Superior temporal gyrus (tissue), 1 donor: ENCODE measurements at regions not wholly inside any gene's neighbourhood (a gene's known extent, or its start where the extent isn't known, plus 50 kb on each side); places are given as distances from the start of the nearest gene placed in this dataset.
"Not testable (repeated sequence)": the region's sequence is repeated elsewhere in the genome, so short reads cannot be mapped to it uniquely, and the experiment has no call there.

ENCODE experiments used
- DNase-seq: peaks from one replicate; pipeline ENCODE4 v3.0.0-alpha.2; 2016; ENCODE audit errors: extremely low spot score

GRCh38 chr5:29186380-29186779, 2007.1 kb upstream of the CDH6 start:
- DNase-seq: not testable (repeated sequence)

- DNase-seq: no peak
Measured at GRCh38 chr5:29185558-29185957, 2007.9 kb upstream of the CDH6 start.

GRCh38 chr5:29175774-29176173, 2017.7 kb upstream of the CDH6 start:
- no peak for DNase-seq

- DNase-seq: no peak
Measured at GRCh38 chr5:29170599-29170998, 2022.9 kb upstream of the CDH6 start.

- no peak for DNase-seq
Measured at GRCh38 chr5:29169886-29170285, 2023.6 kb upstream of the CDH6 start.

DNA sequence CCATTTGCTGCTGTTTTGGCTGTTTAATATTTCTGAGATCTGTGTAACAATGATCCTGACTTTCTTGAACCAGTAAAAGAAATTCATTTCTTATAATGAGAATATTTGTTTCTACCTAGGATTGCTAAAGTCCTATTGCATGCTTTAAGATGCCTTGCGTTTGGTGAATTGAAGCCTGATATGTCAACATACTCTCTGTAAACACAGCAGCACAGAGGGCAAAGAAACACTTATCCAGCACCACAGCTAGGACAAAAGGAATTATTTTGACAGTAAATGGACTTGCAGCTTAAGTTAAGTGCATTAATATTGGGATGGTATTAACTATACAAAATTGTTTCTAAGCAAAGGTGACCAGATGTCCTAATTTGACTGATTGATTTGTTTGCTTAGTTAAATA, 2031.2 kb upstream of the CDH6 start:
- DNase-seq: no peak

- DNase-seq: no peak
Measured at GRCh38 chr5:29161399-29162291, 2031.8 kb upstream of the CDH6 start.

DNA sequence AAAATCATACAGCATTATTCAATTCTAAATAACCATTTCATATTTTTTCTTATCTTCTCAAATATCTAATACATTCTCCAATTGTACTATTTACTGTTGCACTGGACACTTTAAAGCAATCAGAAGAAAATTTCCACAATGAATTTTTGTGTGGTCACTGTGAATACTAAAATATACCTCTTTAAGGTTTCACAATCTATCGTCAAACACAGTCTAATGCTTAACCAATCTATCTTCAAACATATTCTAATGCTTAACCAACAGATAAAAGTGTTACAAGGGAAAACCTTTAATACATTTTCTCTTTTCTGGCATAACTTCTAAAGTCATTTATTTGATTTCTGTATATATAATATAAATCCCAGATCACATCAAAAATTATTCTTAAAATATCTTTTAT, 2035.5 kb upstream of the CDH6 start:
- no peak for DNase-seq

DNA sequence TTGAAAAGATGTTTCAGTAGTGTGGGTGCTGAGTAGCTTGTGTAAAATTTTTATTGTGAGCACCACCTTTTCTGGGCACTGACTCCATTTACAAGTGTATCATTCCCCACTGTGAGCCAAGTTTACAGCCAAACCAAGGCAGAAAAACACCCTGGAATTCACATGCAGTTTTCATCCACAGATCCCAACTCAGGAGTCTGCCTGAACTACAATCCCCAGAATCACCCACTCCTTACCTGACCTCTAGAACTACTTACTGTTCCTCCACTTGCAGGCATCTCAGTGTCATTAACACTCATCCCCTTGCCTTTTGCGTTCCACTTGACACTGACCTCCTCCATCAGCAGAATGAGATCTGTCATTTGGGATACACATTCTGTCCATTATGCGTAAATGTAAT, 2042.6 kb upstream of the CDH6 start:
- DNase-seq: no peak

DNA sequence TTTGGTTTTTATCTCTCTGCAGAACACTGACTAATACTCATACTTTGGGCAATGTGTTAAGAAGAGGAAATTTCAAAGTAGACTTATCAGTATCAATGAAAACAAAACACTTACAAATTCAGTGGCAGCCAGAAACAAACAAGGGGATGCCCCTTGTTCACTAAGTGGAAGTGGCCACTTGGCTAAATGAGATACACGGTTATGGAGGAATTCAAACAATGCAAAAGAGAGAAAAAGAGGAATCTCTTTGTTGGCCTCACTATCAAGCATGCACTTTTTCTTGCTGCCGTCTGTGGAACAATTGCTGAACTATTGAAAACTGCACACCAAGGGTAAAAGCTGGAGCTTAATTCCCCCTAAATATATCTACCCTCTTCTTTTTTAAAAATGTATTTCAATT, 2044.9 kb upstream of the CDH6 start:
- DNase-seq: no peak

DNA sequence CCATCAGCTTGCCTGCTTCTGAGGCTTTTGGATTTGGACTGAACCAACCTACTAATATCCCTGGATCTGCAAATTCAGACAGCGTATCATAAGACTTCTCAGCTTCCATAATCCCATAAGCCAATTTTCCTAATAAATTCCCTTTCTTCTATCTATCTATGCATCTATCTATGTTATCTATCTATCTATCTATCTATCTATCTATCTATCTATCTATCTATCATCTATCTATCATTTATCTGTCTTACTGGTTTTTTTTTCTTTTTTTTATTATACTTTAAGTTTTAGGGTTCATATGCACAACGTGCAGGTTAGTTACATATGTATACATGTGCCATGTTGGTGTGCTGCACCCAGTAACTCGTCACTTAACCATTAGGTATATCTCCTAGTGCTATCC, 2045.4 kb upstream of the CDH6 start:
- DNase-seq: no peak

DNA sequence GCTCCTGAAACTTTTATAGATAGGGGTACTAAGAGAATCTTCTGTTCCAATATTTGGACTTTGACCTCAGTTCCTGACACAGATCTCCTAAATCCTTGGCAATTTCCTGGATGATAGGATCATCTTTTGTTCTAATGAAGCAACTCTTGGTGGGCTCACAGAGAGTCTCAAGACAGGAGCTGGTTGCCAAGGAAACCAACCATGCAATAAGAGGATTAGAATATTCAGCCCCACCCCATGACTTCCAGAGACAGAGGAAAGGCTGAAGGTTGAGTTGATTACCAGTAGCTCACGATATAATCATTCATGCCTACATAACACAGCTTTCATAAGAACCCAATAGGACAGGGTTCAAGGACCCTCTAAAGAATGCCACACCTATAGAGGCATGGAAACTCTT, 2050.2 kb upstream of the CDH6 start:
- no peak for DNase-seq

- no peak for DNase-seq
Measured at GRCh38 chr5:29134418-29134817, 2059.1 kb upstream of the CDH6 start.

DNA sequence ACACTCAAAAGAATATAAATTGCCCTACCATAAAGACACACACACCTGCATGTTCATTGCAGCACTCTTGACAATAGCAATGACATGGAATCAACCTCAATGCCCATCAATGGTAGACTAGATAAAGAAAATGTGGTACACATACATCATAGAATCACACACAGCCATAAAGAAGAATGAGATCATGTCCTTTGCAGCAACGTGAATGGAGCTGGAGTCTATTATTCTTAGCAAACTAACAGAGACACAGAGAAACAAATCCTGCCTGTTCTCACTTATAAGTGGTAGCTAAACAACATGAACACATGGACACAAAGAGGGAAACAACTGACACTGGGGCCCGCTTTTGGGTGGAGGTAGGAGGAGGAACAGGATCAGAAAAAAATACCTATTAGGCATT, 2062.2 kb upstream of the CDH6 start:
- DNase-seq: no peak

DNA sequence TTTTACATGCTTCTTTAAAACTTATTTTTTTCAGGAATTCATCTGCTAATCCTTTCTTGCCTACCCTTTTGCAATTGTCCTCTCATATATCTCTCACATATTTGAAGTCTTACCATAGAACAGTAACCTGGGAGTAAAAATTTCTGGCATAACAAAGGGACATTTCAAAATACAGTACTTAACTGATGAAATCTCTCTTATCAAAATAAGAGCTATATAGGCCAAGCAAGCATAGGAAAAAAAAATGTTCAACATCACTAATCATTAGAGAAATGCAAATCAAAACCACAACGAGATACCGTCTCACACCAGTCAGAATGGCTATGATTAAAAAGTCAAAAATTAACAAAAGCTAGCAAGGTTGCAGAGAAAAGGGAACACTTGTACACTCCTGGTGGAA, 2062.7 kb upstream of the CDH6 start:
- no peak for DNase-seq

GRCh38 chr5:29127524-29128156, 2065.8 kb upstream of the CDH6 start:
- DNase-seq: not testable (repeated sequence)

DNA sequence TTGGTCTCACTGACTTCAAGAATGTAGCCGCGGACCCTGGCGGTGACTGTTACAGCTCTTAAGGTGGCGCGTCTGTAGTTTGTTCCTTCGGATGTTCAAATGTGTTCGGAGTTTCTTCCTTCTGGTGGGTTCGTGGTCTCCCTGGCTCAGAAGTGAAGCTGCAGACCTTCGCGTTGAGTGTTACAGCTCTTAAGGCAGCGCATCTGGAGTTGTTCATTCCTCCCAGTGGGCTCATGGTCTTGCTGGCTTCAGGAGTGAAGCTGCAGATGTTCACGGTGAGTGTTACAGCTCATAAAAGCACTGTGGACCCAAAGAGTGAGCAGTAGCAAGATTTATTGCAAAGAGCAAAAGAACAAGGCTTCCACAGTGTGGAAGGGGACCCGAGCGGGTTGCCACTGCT, 2067.0 kb upstream of the CDH6 start:
- not testable (repeated sequence) for DNase-seq

DNA sequence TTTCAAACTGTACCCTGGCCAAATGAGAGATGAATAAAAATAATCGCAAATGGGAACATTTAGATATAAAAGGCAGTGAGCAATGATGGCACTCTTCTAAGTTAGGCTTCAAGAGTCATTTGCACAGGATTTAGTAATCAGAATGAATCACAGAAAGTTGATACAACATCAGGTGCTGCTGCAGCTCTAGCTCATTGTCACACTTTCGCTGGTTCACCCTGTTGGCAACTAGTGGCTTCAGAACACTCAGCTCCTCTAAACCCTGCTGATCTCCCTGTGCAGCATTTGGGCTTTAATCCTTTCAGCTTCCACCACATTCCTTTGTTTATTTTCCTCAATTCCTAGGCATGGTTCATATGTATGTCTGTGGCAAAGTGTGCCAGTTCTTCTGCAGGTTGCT, 2071.2 kb upstream of the CDH6 start:
- DNase-seq: no peak

DNA sequence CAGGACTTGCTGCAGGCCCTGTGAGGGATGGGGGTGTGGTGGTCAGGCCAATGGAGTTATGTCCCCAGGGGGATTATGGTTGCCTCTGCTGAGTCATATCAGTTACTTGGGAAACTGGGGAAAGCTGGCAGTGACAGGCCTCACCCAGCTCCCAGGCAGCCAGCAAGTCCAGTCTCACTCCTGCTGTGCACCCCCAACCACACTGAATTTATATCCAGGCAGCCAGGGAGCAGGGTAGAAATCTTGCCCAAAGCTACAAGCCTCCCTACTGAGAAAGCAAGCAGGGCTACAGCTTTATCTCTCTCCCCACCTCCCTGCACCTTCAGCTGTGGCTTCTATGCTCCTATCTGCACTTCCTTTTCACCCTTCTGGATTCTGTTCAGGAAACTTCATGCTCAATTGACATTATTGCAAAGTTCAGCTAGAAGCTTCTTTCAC, 2076.0 kb upstream of the CDH9 start:
- no peak for DNase-seq

GRCh38 chr5:29113516-29113915, 2075.1 kb upstream of the CDH9 start:
- no peak for DNase-seq

DNA sequence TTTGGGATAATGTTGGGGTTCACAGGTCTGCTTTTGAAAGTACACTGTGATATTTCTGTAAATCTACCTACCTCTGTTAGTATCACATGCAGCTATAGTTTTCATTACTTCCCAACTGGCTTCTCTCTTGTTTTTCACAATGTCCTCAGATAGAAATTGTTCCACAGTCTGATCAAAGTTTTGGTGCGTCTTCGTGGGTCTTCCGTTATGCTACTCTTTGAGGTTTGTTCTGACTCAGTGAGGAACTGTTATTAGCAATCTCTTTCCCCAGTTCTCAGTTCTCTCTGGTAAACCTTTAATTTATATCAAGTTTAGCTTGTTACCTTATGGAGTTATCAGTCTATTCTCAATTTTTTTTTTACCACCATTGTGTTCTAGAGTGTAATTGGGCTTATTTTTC, 2061.2 kb upstream of the CDH9 start:
- no peak for DNase-seq

DNA sequence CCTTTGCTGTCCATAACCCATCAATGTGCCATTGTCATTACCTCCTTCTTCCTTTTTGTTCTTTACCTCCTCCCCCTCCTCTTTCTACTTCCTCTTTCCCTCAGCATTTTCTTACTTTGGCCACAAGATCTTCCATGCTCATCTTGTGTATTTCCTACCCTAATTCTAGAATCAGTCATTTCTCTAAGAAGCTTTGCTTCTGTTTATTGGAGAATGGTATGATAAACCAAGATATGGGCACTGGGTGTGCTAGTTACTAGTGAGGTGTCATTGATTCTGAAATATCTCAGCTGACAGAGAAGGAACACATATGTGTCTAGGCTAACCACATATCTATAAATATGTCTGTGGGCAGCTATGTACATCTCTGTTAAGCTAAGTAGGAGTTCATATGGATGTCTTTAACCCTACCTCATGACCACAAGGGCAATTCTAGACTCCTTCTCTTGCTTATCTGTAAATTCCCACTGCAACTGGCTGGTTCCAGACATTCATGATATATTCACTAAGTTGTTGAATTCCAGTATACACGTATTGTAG, 2051.3 kb upstream of the CDH9 start:
- DNase-seq: no peak

DNA sequence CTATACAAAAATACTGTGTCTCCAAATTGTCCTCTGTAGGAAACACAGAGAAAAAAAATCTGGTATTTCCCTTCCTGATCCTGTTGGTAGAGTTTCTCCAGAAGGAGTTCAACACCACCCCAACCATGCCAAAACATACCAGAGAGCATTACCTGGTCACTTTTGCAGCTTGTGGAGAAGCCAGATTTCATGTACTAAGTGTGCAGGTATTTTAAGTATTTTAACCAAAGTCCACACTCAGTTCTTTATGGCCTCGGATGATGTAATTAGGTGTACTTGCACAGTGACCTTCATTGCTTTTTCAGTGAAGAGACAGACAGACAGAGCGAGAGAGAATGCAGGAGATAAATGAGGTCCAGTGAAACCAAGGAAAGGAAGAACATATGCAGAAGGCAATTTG, 2046.8 kb upstream of the CDH9 start:
- no peak for DNase-seq
